Fibroblast of lung (primary cell): ENCODE measurements at regions not wholly inside any gene's neighbourhood (a gene's known extent, or its start where the extent isn't known, plus 50 kb on each side); places are given as distances from the start of the nearest gene placed in this dataset.

Experiments used
- CTCF ChIP-seq, 2 donors: IDR thresholded peaks in 1 of 2; conservative IDR thresholded peaks in 1 of 2; 1 replicate in 1 of 2; 2 replicates in 1 of 2; pipeline ENCODE4 v1.5.1; 2011 to 2012; ENCODE audit warnings: low read length in 2 of 2, control low read depth in 1 of 2, inconsistent platforms in 1 of 2, low read depth in 1 of 2, mild to moderate bottlenecking in 1 of 2
- EZH2 ChIP-seq: IDR thresholded peaks from 2 replicates; pipeline ENCODE4 v1.5.1; 2012; ENCODE audit warnings: low read length, control low read depth, mild to moderate bottlenecking; ENCODE audit errors: missing control alignments

- TF ChIP-seq CTCF (conservative IDR thresholded peaks at IDR 0.05 in 1 of 2, IDR thresholded peaks at IDR 0.05 in 1 of 2; ENCODE audit: low read depth in 1 of 2, low read length in 2 of 2): no peak
- no peak for TF ChIP-seq EZH2
These were observed 230.1 kb downstream of the BARHL2 start for GRCh38 chr1:90486996-90487395.
